ENCODE measurements at regions not wholly inside any gene's neighbourhood (a gene's known extent, or its start where the extent isn't known, plus 50 kb on each side); places are given as distances from the start of the nearest gene placed in this dataset.
"Not testable (repeated sequence)": the region's sequence is repeated elsewhere in the genome, so short reads cannot be mapped to it uniquely, and the experiment has no call there.

GRCh38 chr10:108336836-108337235 is 1172.3 kb upstream of the SORCS1 start:
- Histone ChIP-seq H3K27ac (no peak overlapping the region), H3K4me3 (no peak overlapping the region), H3K36me3 (no peaks in the 10 kb centered on the region), H3K4me1 (no peaks in the 10 kb centered on the region), H3K9me3 (peaks cover 0 to 3% (median 0%) of the 10 kb centered on the region in 4 donors), H3K27me3 (no peaks in the 10 kb centered on the region)
- DNase-seq (no peak), ATAC-seq (ENCODE audit: low FRiP score in 2 of 2) (no peak)
- no peak for TF ChIP-seq CTCF (IDR thresholded peaks at IDR 0.05)
- no peak for TF ChIP-seq EP300 (IDR thresholded peaks at IDR 0.05)
- no peak for TF ChIP-seq POLR2A (IDR thresholded peaks at IDR 0.05)
- no peak for TF ChIP-seq POLR2AphosphoS5 (IDR thresholded peaks at IDR 0.05)

DNA sequence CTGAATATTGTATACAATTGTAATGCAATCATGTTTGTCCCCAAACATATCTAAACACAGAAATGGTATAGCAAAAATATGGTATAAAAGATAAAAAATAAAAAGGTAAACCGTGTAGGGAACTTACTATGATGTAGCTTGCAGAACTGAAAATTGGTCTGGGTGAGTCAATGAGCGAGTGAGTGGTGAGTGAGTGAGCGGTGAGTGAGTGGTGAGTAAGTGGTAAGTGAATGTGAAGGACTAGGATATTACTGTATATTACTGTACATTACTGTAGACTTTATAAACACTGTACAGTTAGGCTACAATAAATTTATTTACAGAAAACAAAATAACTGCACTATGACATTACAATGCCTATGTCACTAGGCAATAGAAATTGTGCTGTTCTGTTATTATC is 1163.2 kb upstream of the SORCS1 start:
- H3K4me3 ChIP-seq, result no peak overlapping the region
- ATAC-seq (ENCODE audit: low FRiP score in 2 of 2) (no peak), DNase-seq (no peak)
- TF ChIP-seq EP300 (IDR thresholded peaks at IDR 0.05), result no peak
- no peak for TF ChIP-seq CTCF (IDR thresholded peaks at IDR 0.05)
- no peak for TF ChIP-seq POLR2A (IDR thresholded peaks at IDR 0.05)
- no peak for TF ChIP-seq POLR2AphosphoS5 (IDR thresholded peaks at IDR 0.05)
- no peaks in the 10 kb centered on the region for H3K27me3 ChIP-seq
- H3K9me3 ChIP-seq, result no peaks in the 10 kb centered on the region
- H3K27ac ChIP-seq, result no peak overlapping the region
- H3K4me1 ChIP-seq, result no peaks in the 10 kb centered on the region
- H3K36me3 ChIP-seq, result no peaks in the 10 kb centered on the region
- WGBS, 2 donors, result 80 to 94% methylated on average over 3 of the region's 3 CpGs

DNA sequence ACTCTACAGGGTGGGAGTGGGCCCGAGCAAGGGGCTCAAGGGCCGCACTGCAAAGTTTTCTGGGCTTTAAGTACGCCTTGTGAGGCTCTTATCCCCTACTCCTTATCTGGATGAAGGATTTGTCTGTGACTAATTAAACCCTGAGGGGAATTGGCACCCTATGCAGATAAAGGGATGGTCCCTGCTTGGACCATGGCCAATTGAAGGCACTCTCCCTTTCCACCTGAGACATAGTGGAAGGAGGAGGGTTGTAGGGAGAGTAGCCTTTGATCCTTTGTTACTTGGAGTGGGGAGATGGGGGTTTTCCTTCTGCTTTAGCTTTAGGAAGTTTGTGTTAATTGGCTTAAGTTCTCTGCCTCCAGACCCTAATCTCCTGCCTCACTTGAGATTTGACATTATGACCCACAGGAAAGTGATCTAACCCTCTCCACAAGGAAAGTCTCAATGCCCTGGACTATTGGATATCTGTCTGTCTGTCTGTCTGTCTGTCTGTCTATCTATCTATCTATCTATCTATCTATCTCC is 1158.8 kb upstream of the SORCS1 start:
- no peak overlapping the region for H3K4me3 ChIP-seq
- WGBS, 2 donors, result 27 to 55% methylated on average over 3 of the region's 3 CpGs
- ATAC-seq (ENCODE audit: low FRiP score in 2 of 2) (no peak), DNase-seq (no peak)
- H3K9me3 ChIP-seq, result no peaks in the 10 kb centered on the region
- TF ChIP-seq CTCF (IDR thresholded peaks at IDR 0.05), result no peak
- TF ChIP-seq EP300 (IDR thresholded peaks at IDR 0.05), result no peak
- no peak for TF ChIP-seq POLR2A (IDR thresholded peaks at IDR 0.05)
- TF ChIP-seq POLR2AphosphoS5 (IDR thresholded peaks at IDR 0.05), result no peak
- no peaks in the 10 kb centered on the region for H3K4me1 ChIP-seq
- no peaks in the 10 kb centered on the region for H3K36me3 ChIP-seq
- no peaks in the 10 kb centered on the region for H3K27me3 ChIP-seq
- no peak overlapping the region for H3K27ac ChIP-seq

DNA sequence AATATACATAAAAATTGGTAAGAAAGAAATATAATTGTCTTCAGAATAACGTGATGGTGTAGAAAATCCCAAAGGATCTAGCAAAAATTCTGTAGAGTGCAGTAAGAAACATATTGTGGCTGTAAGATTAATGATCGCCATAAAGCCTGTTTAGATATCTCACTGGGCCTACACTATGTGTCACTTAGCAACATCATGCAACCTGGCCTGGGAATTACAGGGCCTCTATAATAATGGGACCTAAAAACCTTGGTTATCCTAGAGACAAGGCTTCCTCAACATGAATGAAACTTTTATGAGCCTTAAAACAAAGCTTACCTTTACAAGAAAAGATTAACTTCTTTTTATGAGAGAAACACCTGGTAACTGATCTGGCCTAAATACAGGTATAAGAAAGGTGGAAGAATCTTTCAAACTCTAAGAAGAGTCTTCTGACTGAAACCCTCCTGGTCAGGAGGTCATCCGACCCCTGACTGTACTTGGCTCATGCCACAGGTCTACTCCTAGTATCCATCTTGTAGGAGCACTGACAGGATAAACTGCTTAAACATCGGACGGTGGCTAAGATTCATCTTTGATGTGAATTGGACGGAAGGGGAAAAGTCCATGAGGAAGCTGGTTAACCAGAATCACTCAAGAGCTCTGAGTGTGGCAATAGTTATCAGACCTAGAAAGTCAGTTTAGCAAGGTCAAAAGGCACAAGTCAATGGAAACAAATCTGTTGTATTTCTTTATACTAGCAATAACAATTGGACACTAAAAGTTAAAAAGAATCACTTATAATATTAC is 1155.1 kb upstream of the SORCS1 start:
- Histone ChIP-seq H3K4me1 (no peaks in the 10 kb centered on the region), H3K27me3 (no peaks in the 10 kb centered on the region), H3K9me3 (no peaks in the 10 kb centered on the region), H3K27ac (no peak overlapping the region), H3K4me3 (no peak overlapping the region), H3K36me3 (no peaks in the 10 kb centered on the region)
- DNase-seq, result no peak
- ATAC-seq (ENCODE audit: low FRiP score in 2 of 2), result no peak
- no peak for TF ChIP-seq EP300 (IDR thresholded peaks at IDR 0.05)
- TF ChIP-seq POLR2A (IDR thresholded peaks at IDR 0.05), result no peak
- no peak for TF ChIP-seq POLR2AphosphoS5 (IDR thresholded peaks at IDR 0.05)
- no peak for TF ChIP-seq CTCF (IDR thresholded peaks at IDR 0.05)
- 80 to 81% methylated on average over 6 of the region's 6 CpGs for WGBS, 2 donors

DNA sequence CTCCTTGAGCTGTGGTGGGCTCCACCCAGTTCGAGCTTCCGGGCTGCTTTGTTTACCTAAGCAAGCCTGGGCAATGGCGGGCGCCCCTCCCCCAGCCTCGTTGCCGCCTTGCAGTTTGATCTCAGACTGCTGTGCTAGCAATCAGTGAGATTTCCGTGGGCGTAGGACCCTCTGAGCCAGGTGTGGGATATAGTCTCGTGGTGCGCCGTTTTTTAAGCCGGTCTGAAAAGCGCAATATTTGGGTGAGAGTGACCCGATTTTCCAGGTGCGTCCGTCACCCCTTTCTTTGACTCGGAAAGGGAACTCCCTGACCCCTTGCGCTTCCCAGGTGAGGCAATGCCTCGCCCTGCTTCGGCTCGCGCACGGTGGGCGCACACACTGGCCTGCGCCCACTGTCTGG is 1151.1 kb upstream of the SORCS1 start:
- H3K4me3 ChIP-seq, result peak overlapping the region in 1 of 4 donors; percentile 20
- not testable (repeated sequence) for DNase-seq; H3K36me3 ChIP-seq; H3K4me1 ChIP-seq; H3K27ac ChIP-seq; H3K9me3 ChIP-seq; H3K27me3 ChIP-seq; ATAC-seq (ENCODE audit: low FRiP score in 2 of 2)
- WGBS, 2 donors, result 50 to 68% methylated on average over 6 to 7 of the region's 25 CpGs

All from upper lobe of left lung (tissue), 6 donors.